GM21825 (cell line): ENCODE measurements at regions not wholly inside any gene's neighbourhood (a gene's known extent, or its start where the extent isn't known, plus 50 kb on each side); places are given as distances from the start of the nearest gene placed in this dataset.
"Not testable (repeated sequence)": the region's sequence is repeated elsewhere in the genome, so short reads cannot be mapped to it uniquely, and the experiment has no call there.

Experiments used
- ATAC-seq: cut with Tn5 transposase; IDR thresholded peaks from one replicate; pipeline ENCODE4 v1.9.1; 2021; ENCODE audit warnings: mild to moderate bottlenecking, moderate library complexity; ENCODE audit not compliant: unreplicated experiment

DNA sequence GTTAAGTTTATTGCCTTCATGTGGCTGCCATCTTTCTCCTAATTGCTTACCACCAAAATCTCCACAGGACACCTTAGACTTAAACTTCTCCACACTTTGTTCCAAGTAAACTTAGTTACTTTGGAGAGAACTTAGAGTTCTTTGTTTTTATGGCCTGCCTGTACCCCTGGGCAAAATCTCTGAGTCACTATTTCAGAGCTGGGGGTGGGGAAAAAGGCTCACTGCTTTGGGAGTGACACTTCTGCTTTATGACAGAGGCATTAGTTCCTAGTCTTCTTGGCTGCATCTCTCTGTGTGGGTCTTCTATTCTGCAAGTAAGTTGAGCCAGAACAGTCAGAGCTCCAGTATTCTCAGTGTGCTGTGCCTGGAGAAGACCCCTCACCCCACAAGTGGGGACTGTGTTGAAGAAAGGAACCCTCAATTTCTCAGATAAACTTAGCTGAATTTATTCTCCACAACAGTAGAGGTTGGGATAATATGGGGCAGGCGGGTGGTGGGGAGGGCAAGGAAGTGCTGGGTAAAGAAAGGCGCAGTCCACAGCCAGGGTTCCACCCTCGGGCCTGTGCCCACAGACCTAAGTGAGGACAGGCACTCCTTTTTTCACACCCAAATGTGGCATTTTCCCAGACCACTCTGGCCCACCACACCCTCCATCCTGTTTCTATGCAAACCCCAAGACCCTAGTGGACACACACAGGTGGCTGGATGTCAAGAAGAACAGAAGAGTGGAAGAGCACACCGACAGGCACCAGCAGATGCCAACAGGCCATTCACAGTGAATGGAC, 636.6 kb upstream of the MAN1A1 start:
- ATAC-seq = no peak

- no peak for ATAC-seq
Measured at GRCh38 chr6:119980802-119981201, 631.2 kb upstream of the MAN1A1 start.

DNA sequence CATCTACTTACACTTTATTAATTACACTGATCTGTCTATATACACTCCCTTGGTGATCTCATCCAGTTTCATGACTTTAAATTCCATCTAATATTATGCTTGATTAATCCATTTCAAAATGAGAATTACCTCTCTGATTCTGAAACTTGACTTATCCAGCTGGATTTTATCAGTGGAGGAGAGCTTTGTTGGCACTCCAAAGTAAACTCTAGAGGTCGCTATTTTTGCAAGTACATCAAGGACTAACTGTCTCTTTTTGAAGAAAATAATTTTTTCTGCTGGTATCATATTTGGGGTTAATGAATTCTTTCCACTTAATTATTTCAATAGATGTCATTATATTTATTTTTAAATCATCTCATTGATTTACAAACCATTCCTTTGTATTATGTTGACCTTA, 630.3 kb upstream of the MAN1A1 start:
- no peak for ATAC-seq

DNA sequence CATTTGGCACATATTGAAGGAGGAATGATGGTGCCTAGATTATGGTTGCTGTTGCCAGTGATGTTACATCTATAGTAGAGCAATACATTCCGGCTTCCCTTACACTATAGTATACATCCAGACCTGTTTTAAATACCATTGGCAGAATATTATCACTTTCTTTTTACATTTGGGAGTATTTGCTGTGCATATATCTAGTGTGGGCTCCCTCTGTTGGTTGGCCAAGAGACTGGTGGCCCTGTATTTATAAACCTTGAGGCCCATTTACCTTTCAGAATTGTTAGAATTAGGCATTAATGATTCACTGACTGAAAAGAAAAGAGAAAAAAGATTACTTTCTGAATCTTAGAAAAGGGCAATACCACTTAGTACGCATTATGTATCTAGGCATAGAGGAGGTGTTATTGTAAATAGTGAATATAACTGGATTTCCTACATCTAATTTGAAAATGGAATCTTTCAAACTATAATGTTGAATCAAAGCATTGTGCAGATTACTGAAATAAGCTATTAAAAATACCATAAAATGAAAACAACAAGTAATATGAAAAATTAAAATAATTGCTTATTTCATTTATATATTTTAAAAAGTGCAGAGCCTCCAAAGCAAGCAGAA, 628.8 kb upstream of the MAN1A1 start:
- no peak for ATAC-seq

DNA sequence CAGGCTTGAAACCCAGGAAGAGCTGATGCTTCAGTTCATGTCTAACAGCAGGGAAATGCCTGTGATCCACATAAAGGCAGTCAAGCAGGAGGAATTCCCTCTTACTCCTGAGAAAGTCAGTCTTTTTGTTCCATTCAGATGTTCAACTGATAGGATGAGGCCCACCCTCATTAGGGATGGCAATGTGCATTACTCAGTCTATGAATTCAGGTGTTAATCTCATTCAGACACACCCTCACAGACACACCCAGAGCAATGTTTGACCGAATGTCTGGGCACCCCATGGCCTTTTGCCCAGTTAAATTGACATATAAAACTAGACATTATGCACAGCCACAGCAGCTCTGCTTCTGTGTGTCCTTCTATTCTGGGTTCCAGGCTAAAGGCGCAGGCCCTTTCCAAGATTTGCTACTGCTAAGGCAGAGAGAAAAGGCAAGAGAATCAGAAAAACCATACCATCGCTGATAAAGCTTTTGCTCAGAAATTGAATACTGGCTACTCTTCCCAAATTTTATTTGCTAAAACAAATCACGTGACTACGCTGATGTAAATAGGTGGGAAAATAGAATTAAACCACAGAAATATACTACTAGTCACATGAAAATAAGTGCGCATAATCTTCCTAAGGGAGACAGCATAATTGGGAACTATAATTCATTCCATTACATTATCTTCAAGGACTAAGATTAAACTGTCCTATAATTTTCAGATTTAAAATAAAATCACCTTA, 625.0 kb upstream of the MAN1A1 start:
- ATAC-seq = no peak

- ATAC-seq = no peak
Measured at GRCh38 chr6:119966484-119966883, 616.9 kb upstream of the MAN1A1 start.

DNA sequence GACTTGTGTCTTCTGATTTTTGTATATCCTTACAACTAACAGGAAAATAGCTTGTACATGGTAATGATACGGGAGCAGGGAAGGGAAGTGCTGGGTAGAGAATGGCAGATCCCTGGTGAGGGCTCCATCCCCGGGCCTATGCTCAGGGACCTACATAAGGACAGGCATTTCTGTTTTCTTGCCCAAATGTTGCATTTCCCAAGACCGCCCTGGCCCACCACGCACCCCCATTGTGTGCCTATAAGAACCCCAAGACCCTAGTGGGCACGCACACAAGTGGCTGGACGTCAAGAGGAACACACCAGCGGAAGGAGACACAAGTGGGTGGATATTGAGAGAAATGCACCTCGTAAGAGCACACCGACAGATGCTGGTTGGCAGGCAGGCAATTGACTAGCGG, 616.3 kb upstream of the MAN1A1 start:
- ATAC-seq = no peak

GRCh38 chr6:119965008-119965407, 615.4 kb upstream of the MAN1A1 start:
- no peak for ATAC-seq

DNA sequence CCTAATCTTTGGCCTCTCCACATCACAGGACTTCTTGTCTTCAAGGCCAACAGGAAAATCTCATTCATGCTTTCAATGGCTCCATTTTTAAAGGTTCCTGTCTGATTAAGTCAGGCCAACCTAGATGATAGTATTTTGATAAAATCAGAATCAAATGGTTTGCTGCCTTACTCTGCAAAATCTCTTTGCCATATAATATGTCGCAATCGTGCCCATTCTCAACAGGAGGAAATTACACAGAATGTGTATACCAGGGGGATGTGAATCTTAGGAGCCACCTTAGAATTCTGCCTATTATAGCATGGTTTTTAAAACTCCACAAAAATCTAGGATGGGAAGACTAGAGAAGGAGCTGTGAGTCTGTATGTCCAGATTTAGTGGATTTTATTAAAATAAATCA, 612.9 kb upstream of the MAN1A1 start:
- no peak for ATAC-seq

GRCh38 chr6:119961450-119961849, 611.9 kb upstream of the MAN1A1 start:
- no peak for ATAC-seq

DNA sequence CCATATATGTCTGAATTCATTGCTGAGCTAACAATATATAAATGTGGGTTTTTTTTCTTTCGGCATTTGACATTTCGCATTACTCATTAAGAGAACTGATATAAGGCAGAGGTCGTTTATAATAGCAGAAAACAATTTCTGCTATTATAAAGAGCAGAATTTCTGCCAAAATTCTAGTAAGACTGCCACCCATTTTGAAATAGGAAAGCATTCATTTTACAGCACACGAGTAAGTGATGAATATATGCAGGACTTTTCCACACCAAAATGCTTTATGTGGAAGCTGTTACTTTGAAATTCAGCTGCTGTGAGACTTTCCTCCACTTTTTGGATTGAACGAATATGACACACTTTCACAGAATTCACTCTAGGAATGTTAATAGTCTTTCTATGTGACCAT, 610.9 kb upstream of the MAN1A1 start:
- no peak for ATAC-seq

DNA sequence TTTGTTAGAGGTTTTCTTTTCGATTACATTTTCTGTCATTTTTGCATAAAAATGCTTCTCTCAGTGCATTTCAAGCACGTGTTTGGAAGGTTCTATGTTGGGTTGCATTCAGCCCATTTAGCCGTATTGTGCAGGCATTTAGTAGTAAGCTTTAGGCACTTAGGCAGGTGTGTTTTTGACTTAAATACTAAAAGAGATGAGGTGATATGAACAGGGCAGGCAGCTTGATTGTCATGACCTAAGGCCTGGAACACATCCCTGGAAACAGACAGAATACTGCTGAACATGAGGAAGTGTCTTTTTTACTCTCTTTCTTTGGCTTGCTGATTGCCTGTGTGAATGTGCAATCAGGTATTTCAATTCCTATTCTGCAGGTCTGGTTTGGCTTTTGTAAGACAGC, 610.5 kb upstream of the MAN1A1 start:
- ATAC-seq = no peak

- ATAC-seq = no peak
Measured at GRCh38 chr6:119957195-119957594, 607.6 kb upstream of the MAN1A1 start.

- no peak for ATAC-seq
Measured at GRCh38 chr6:119952696-119953095, 603.1 kb upstream of the MAN1A1 start.

DNA sequence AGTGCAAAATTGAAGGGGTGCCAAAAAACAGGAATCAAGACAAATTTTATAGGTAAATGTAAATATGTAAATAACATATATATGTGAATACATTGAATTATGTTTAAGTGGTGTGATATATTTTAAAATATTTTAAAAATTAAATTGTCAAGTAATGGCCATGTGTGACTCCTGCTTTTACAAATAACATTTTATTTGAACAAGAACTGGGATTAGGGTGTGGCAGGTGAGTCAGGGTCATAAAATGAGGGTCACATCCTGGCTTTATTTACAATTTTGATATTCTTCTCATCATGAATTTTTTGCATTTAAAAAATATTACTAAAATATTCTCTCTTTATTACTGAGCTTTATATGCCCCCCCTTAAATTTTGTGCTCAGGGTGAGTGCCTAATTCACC, 601.1 kb upstream of the MAN1A1 start:
- no peak for ATAC-seq

GRCh38 chr6:119942078-119942752, 592.7 kb upstream of the MAN1A1 start:
- no peak for ATAC-seq

- ATAC-seq = no peak
Measured at GRCh38 chr6:119938752-119939151, 589.2 kb upstream of the MAN1A1 start.

DNA sequence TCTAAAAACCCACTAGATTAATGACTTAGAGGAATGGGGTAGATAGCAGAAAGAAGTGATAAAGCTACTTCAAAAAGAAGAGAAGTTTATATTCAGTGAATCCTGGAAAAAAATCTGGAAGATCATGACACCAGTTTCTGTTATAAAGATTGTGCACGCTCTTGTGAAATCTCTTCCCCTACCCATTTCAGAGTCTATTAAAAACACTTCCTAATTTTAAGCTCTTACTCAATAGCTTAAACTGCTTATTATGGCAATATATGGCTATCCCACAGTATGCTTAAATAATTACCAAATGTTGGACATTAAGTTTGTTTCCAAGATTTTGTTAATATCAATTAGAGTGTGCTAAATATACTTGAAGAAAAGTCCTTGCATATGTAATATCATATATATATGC, 585.3 kb upstream of the MAN1A1 start:
- ATAC-seq = no peak

DNA sequence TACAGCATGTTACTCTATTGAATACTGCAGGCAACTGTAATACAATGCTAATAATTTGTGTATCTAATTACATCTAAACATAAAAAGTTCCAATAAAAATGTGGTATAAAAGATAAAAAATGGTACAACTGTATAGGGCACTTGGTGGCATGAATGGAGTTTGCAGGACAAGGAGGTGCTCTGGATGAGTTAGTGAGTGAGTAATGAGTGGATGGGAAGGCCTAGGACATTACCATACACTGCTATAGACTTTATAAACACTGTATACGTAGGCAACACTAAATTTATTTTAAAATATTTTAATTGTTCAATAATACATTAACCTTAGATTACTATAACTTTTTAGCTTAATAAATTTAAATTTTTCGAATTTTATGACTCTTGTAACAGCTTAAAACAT, 579.6 kb upstream of the MAN1A1 start:
- no peak for ATAC-seq

- not testable (repeated sequence) for ATAC-seq
Measured at GRCh38 chr6:119924888-119925287, 575.3 kb upstream of the MAN1A1 start.

DNA sequence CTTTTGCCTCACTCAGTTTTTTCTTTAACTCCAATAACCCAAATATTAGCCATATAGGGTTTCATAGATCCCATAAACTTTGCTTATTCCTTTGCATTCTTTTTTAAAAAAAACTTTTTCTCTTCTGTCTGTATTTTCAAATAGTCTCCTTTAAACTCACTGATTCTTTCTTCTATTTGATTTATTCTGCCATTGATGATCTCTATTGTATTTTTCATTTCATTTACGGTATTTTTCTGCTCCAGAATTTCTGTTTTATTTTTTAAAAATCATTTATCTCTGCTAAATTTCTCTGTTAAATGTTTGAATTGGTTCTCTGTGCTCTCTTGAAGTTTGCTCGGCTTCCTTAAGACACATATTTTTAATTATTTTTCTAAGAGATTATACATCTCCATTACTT, 573.3 kb upstream of the MAN1A1 start:
- no peak for ATAC-seq
